NT2/D1 (cell line): ENCODE measurements at regions not wholly inside any gene's neighbourhood (a gene's known extent, or its start where the extent isn't known, plus 50 kb on each side); places are given as distances from the start of the nearest gene placed in this dataset.

Experiments used
- SUZ12 ChIP-seq: IDR thresholded peaks from 2 replicates; pipeline ENCODE4 v1.6.1; 2011; ENCODE audit not compliant: insufficient read length, insufficient read depth; ENCODE audit errors: extremely low read depth
- YY1 ChIP-seq: IDR thresholded peaks from 2 replicates; pipeline ENCODE4 v1.6.1; 2011; ENCODE audit not compliant: insufficient read length, insufficient read depth
- ZNF274 ChIP-seq: IDR thresholded peaks from 2 replicates; pipeline ENCODE4 v1.6.1; 2011; ENCODE audit warnings: mild to moderate bottlenecking, low read depth, low read length

- TF ChIP-seq ZNF274 (no peak), YY1 (no peak), SUZ12 (no peak)
Observed at GRCh38 chr5:103783669-103784068, 221.1 kb upstream of the NUDT12 start.
